ENCODE measurements at regions not wholly inside any gene's neighbourhood (a gene's known extent, or its start where the extent isn't known, plus 50 kb on each side); places are given as distances from the start of the nearest gene placed in this dataset.
"Not testable (repeated sequence)": the region's sequence is repeated elsewhere in the genome, so short reads cannot be mapped to it uniquely, and the experiment has no call there.

- Histone ChIP-seq H3K36me3 (ENCODE audit: insufficient read depth, low read length) (no peaks in the 10 kb centered on the region), H3K27ac (no peak overlapping the region), H3K9me3 (ENCODE audit: low read depth, low read length) (no peaks in the 10 kb centered on the region), H3K9ac (ENCODE audit: insufficient read length) (no peak overlapping the region), H3K4me3 (no peak overlapping the region)
- DNase-seq (ENCODE audit: low read depth, low spot score): no peak
- no peak for TF ChIP-seq POLR2AphosphoS5 (IDR thresholded peaks at IDR 0.05; ENCODE audit: borderline replicate concordance, low read depth, low read length)
- no peak for TF ChIP-seq EZH2 (IDR thresholded peaks at IDR 0.05)
- no peak for TF ChIP-seq FOXP2 (optimal IDR thresholded peaks at IDR 0.05; ENCODE audit: control extremely low read depth, extremely low read length, insufficient read depth)
These were observed 274.5 kb upstream of the AZI2 start for GRCh38 chr3:28623106-28623505.

GRCh38 chr3:28624084-28624483 lies 275.5 kb upstream of the AZI2 start:
- Histone ChIP-seq H3K9ac (ENCODE audit: insufficient read length) (no peak overlapping the region), H3K9me3 (ENCODE audit: low read depth, low read length) (no peaks in the 10 kb centered on the region), H3K4me3 (no peak overlapping the region), H3K36me3 (ENCODE audit: insufficient read depth, low read length) (no peaks in the 10 kb centered on the region), H3K27ac (no peak overlapping the region)
- DNase-seq (ENCODE audit: low read depth, low spot score): no peak
- TF ChIP-seq EZH2 (IDR thresholded peaks at IDR 0.05) (no peak), POLR2AphosphoS5 (IDR thresholded peaks at IDR 0.05; ENCODE audit: borderline replicate concordance, low read depth, low read length) (no peak), FOXP2 (optimal IDR thresholded peaks at IDR 0.05; ENCODE audit: control extremely low read depth, extremely low read length, insufficient read depth) (no peak)

DNA sequence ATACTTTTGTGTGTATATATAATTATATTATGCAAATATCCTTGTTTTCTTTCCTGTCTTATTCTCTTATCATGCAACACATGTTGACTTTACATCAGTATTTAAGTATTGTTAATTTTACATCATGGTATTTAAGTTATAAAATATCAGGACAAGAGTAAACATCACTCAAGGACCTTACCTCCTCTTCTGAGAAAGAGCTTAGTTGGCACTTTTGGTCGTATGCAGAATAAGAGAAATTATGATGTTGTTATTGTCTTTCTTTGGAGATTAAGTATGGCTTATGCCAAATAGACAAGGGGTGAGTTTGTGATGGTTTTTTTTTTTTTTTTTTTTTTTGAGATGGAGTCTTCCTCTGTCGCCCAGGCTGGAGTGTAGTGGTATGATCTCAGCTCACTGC lies 279.2 kb upstream of the AZI2 start:
- not testable (repeated sequence) for H3K27ac ChIP-seq; H3K9me3 ChIP-seq (ENCODE audit: low read depth, low read length); H3K9ac ChIP-seq (ENCODE audit: insufficient read length); DNase-seq (ENCODE audit: low read depth, low spot score); H3K36me3 ChIP-seq (ENCODE audit: insufficient read depth, low read length); H3K4me3 ChIP-seq

DNA sequence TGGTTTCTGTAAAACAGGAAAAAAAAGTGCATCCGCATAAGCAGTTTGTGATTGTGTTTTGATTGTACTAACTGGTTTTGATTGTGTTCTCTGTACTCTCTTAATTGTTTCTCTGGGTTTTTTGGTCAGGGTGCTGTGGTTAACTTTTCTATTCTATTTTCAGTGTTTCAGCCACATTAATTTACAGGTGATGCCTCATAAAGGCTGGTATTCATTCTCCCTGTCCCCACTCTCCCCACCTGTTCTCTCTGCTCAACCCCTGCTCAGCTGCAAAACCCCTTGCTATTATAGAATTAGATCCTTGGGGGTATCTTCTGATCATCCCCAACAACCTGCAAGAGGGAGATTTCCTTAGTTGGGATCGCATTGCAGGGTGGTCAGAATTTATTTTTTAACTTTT lies 285.4 kb upstream of the AZI2 start:
- Histone ChIP-seq H3K9me3 (ENCODE audit: low read depth, low read length) (no peaks in the 10 kb centered on the region), H3K36me3 (ENCODE audit: insufficient read depth, low read length) (no peaks in the 10 kb centered on the region), H3K9ac (ENCODE audit: insufficient read length) (no peak overlapping the region), H3K4me3 (no peak overlapping the region), H3K27ac (no peak overlapping the region)
- no peak for DNase-seq (ENCODE audit: low read depth, low spot score)
- no peak for TF ChIP-seq FOXP2 (optimal IDR thresholded peaks at IDR 0.05; ENCODE audit: control extremely low read depth, extremely low read length, insufficient read depth)
- no peak for TF ChIP-seq EZH2 (IDR thresholded peaks at IDR 0.05)
- TF ChIP-seq POLR2AphosphoS5 (IDR thresholded peaks at IDR 0.05; ENCODE audit: borderline replicate concordance, low read depth, low read length): no peak

DNA sequence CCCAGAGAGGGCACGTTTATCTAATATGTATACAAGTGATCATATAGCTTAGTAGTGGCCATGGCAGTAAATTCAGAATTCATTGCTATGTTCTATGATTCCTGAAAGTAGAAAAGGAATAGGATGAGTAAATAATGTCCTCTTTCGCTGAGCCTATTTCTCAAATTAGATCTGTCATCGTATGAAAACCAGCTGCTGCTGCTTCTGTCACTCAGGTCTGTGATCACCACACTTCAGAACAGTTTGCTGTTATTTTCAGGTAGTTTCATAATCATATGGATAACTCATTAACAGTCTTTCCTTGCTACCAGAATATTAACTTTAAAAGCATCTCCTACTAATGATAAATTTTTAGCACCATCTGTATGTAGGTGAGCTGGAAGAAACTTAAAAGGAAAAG lies 289.1 kb upstream of the AZI2 start:
- no peak overlapping the region for H3K9ac ChIP-seq (ENCODE audit: insufficient read length)
- TF ChIP-seq EZH2 (IDR thresholded peaks at IDR 0.05) (no peak), POLR2AphosphoS5 (IDR thresholded peaks at IDR 0.05; ENCODE audit: borderline replicate concordance, low read depth, low read length) (no peak), FOXP2 (optimal IDR thresholded peaks at IDR 0.05; ENCODE audit: control extremely low read depth, extremely low read length, insufficient read depth) (no peak)
- DNase-seq (ENCODE audit: low read depth, low spot score): no peak
- H3K4me3 ChIP-seq: no peak overlapping the region
- no peaks in the 10 kb centered on the region for H3K36me3 ChIP-seq (ENCODE audit: insufficient read depth, low read length)
- H3K27ac ChIP-seq: no peak overlapping the region
- H3K9me3 ChIP-seq (ENCODE audit: low read depth, low read length): no peaks in the 10 kb centered on the region

DNA sequence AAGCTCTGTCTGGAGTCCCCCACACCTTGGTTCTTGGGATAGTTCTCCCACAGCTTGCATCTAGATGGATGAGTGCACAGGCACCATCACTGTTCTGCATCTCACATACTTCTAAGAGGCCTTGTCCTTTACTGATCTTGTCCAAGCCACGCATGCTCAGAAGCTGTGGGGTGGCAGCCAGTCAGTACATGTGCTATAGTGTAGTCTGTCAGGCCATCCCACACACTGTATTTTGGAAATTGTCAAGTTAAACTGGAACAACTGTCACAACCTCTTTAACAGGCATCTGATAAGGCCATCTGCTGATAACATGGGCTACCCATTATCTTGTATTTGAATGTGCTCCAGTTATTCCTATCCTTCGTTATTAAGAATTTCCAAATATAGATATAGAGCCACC lies 296.5 kb upstream of the AZI2 start:
- H3K9me3 ChIP-seq (ENCODE audit: low read depth, low read length): no peaks in the 10 kb centered on the region
- H3K4me3 ChIP-seq: no peak overlapping the region
- no peak overlapping the region for H3K27ac ChIP-seq
- no peak overlapping the region for H3K9ac ChIP-seq (ENCODE audit: insufficient read length)
- no peak for TF ChIP-seq FOXP2 (optimal IDR thresholded peaks at IDR 0.05; ENCODE audit: control extremely low read depth, extremely low read length, insufficient read depth)
- TF ChIP-seq POLR2AphosphoS5 (IDR thresholded peaks at IDR 0.05; ENCODE audit: borderline replicate concordance, low read depth, low read length): no peak
- TF ChIP-seq EZH2 (IDR thresholded peaks at IDR 0.05): no peak
- no peak for DNase-seq (ENCODE audit: low read depth, low spot score)
- H3K36me3 ChIP-seq (ENCODE audit: insufficient read depth, low read length): no peaks in the 10 kb centered on the region

GRCh38 chr3:28646435-28646834 lies 297.8 kb upstream of the AZI2 start:
- H3K9ac ChIP-seq (ENCODE audit: insufficient read length): no peak overlapping the region
- no peak overlapping the region for H3K27ac ChIP-seq
- no peak for DNase-seq (ENCODE audit: low read depth, low spot score)
- H3K36me3 ChIP-seq (ENCODE audit: insufficient read depth, low read length): no peaks in the 10 kb centered on the region
- no peak for TF ChIP-seq FOXP2 (optimal IDR thresholded peaks at IDR 0.05; ENCODE audit: control extremely low read depth, extremely low read length, insufficient read depth)
- TF ChIP-seq EZH2 (IDR thresholded peaks at IDR 0.05): no peak
- no peak for TF ChIP-seq POLR2AphosphoS5 (IDR thresholded peaks at IDR 0.05; ENCODE audit: borderline replicate concordance, low read depth, low read length)
- no peak overlapping the region for H3K4me3 ChIP-seq
- no peaks in the 10 kb centered on the region for H3K9me3 ChIP-seq (ENCODE audit: low read depth, low read length)

GRCh38 chr3:28649266-28649665 lies 300.6 kb upstream of the AZI2 start:
- no peak for TF ChIP-seq EZH2 (IDR thresholded peaks at IDR 0.05)
- H3K9ac ChIP-seq (ENCODE audit: insufficient read length): no peak overlapping the region
- H3K27ac ChIP-seq: no peak overlapping the region
- DNase-seq (ENCODE audit: low read depth, low spot score): no peak
- H3K36me3 ChIP-seq (ENCODE audit: insufficient read depth, low read length): no peaks in the 10 kb centered on the region
- H3K4me3 ChIP-seq: no peak overlapping the region
- no peaks in the 10 kb centered on the region for H3K9me3 ChIP-seq (ENCODE audit: low read depth, low read length)

GRCh38 chr3:28651159-28651558 lies 302.5 kb upstream of the AZI2 start:
- Histone ChIP-seq H3K27ac (no peak overlapping the region), H3K36me3 (ENCODE audit: insufficient read depth, low read length) (no peaks in the 10 kb centered on the region), H3K4me3 (no peak overlapping the region), H3K9me3 (ENCODE audit: low read depth, low read length) (no peaks in the 10 kb centered on the region), H3K9ac (ENCODE audit: insufficient read length) (no peak overlapping the region)
- DNase-seq (ENCODE audit: low read depth, low spot score): no peak
- TF ChIP-seq POLR2AphosphoS5 (IDR thresholded peaks at IDR 0.05; ENCODE audit: borderline replicate concordance, low read depth, low read length) (no peak), FOXP2 (optimal IDR thresholded peaks at IDR 0.05; ENCODE audit: control extremely low read depth, extremely low read length, insufficient read depth) (no peak), EZH2 (IDR thresholded peaks at IDR 0.05) (no peak)

All from SK-N-MC (cell line).